KOPT-K1 (cell line): ENCODE measurements at regions not wholly inside any gene's neighbourhood (a gene's known extent, or its start where the extent isn't known, plus 50 kb on each side); places are given as distances from the start of the nearest gene placed in this dataset.
"Not testable (repeated sequence)": the region's sequence is repeated elsewhere in the genome, so short reads cannot be mapped to it uniquely, and the experiment has no call there.

Experiments used
- H3K27ac ChIP-seq: fragments of 200-600 bp; sonication (generic); 2 replicates; pipeline ENCODE4 v1.5.1; 2016; ENCODE audit warnings: antibody characterized with exemption, mild to moderate bottlenecking, low read depth, low read length; ENCODE audit not compliant: poor library complexity, severe bottlenecking
- H3K36me3 ChIP-seq: fragments of 200-600 bp; sonication (generic); 2 replicates; pipeline ENCODE4 v1.5.1; 2017; ENCODE audit warnings: antibody characterized with exemption, mild to moderate bottlenecking, low read length, moderate library complexity; ENCODE audit not compliant: insufficient read depth
- H3K9me3 ChIP-seq: fragments of 200-600 bp; sonication (generic); 2 replicates; pipeline ENCODE4 v1.5.1; 2017; ENCODE audit warnings: antibody characterized with exemption, low read length, mild to moderate bottlenecking; ENCODE audit not compliant: insufficient read depth, poor library complexity, severe bottlenecking

- H3K9me3 ChIP-seq, H3K27ac ChIP-seq, H3K36me3 ChIP-seq: not testable (repeated sequence)
Observed at GRCh38 chr15:101876031-101876430, 64.0 kb downstream of the OR4F15 start.

- not testable (repeated sequence) for H3K27ac ChIP-seq, H3K9me3 ChIP-seq, H3K36me3 ChIP-seq
Observed at GRCh38 chr15:101877649-101878048, 65.6 kb downstream of the OR4F15 start.

- not testable (repeated sequence) for H3K9me3 ChIP-seq, H3K27ac ChIP-seq, H3K36me3 ChIP-seq
Observed at GRCh38 chr15:101912349-101913287, 100.6 kb downstream of the OR4F15 start.

- H3K36me3 ChIP-seq, H3K27ac ChIP-seq, H3K9me3 ChIP-seq: not testable (repeated sequence)
Observed at GRCh38 chr15:101924554-101924953, 112.6 kb downstream of the OR4F15 start.

- H3K9me3 ChIP-seq, H3K27ac ChIP-seq, H3K36me3 ChIP-seq: not testable (repeated sequence)
Observed at GRCh38 chr15:101934506-101934905, 122.5 kb downstream of the OR4F15 start.

GRCh38 chr15:101937362-101937761, 125.4 kb downstream of the OR4F15 start:
- H3K9me3 ChIP-seq, H3K36me3 ChIP-seq, H3K27ac ChIP-seq: not testable (repeated sequence)

GRCh38 chr15:101938555-101938954, 126.6 kb downstream of the OR4F15 start:
- not testable (repeated sequence) for H3K36me3 ChIP-seq, H3K9me3 ChIP-seq, H3K27ac ChIP-seq

- H3K36me3 ChIP-seq, H3K9me3 ChIP-seq, H3K27ac ChIP-seq: not testable (repeated sequence)
Observed at GRCh38 chr15:101945896-101946295, 133.9 kb downstream of the OR4F15 start.

GRCh38 chr15:101948491-101949010, 136.5 kb downstream of the OR4F15 start:
- H3K27ac ChIP-seq = not testable (repeated sequence)

GRCh38 chr15:101949380-101950065, 137.5 kb downstream of the OR4F15 start:
- not testable (repeated sequence) for H3K36me3 ChIP-seq, H3K27ac ChIP-seq, H3K9me3 ChIP-seq

More at GRCh38 chr15:101948491-101949010, 136.5 kb downstream of the OR4F15 start:
- not testable (repeated sequence) for H3K9me3 ChIP-seq, H3K36me3 ChIP-seq

- not testable (repeated sequence) for H3K9me3 ChIP-seq, H3K27ac ChIP-seq, H3K36me3 ChIP-seq
Observed at GRCh38 chr15:101953993-101954392, 142.0 kb downstream of the OR4F15 start.

GRCh38 chr15:101955840-101956239, 143.8 kb downstream of the OR4F15 start:
- not testable (repeated sequence) for H3K36me3 ChIP-seq, H3K27ac ChIP-seq, H3K9me3 ChIP-seq

- H3K36me3 ChIP-seq, H3K9me3 ChIP-seq, H3K27ac ChIP-seq: not testable (repeated sequence)
Observed at GRCh38 chr15:101958656-101959055, 146.7 kb downstream of the OR4F15 start.

GRCh38 chr15:101961263-101961662, 149.3 kb downstream of the OR4F15 start:
- not testable (repeated sequence) for H3K36me3 ChIP-seq, H3K9me3 ChIP-seq, H3K27ac ChIP-seq

- H3K36me3 ChIP-seq, H3K9me3 ChIP-seq: not testable (repeated sequence)
- H3K27ac ChIP-seq = peak overlapping the region; percentile 49
Observed at GRCh38 chr15:101961765-101962164, 149.8 kb downstream of the OR4F15 start.
